GM19328 (cell line): ENCODE measurements at regions not wholly inside any gene's neighbourhood (a gene's known extent, or its start where the extent isn't known, plus 50 kb on each side); places are given as distances from the start of the nearest gene placed in this dataset.

Source experiments
- ATAC-seq: cut with Tn5 transposase; IDR thresholded peaks from one replicate; pipeline ENCODE4 v1.9.1; 2021; ENCODE audit warnings: mild to moderate bottlenecking, moderate library complexity; ENCODE audit not compliant: unreplicated experiment

DNA sequence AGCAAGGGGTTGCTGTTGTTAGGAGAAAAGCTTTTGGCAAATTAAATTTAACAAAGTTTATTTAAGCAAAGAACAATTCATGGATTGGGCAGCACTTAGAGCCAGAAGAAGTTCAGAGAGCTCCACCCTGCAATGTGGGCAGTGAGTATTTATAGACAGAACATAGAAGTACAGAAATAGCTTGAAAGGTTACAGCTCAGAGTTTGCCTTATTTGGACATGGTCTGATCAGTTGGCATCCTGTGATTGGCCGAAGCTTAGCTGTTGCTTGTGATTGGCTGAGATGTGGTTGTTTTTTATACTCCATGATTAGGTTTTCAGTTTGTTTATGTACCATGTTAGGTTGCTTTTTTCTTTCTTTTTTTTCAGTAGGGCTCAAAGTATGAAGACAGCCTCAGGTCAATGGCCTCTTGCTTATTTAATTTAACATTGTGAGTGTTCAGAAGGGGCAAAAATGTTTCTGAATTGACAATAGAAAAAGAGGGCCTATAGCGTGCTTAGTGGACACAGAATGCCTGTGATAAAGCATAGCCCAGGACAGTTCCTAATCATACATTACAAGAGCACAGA lies 293.8 kb downstream of the IGSF11 start:
- no peak for ATAC-seq

DNA sequence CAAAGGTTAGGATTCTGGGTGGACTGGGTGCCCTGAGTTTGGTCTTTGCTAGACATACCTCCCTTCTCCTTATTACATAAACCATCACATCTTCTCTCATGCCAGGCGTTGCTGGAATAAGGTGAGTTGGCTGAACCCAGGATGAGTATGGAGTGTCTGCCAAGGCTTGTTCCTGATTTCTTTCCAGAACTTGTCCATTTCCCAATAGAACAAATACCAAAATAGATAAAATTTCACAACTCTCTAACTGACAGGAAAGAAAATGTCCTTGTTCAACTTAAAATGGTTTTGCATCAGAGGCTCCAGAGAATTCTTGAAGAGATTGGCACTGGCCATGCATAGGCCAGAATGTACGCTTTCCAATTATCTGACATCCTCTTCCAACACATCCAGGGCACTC lies 291.9 kb downstream of the IGSF11 start:
- ATAC-seq: no peak

DNA sequence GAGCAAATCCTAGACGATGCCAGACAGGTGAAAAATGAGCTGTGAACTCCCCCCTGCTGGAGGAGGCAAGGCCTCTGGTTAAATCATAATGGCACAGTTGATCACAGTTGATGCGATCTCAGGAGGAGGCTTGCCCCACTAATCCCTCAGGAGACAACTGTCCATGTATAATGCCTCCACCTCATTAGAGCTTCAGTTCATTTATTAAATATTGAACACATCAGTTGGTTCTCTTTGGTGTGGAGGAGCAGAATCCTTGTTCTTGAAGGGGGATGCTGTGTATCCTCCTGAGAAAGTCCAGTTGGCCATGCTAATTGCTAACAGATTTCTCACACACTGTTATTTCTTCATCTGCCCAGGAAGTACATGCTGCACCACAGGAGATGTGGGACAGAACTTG lies 290.5 kb downstream of the IGSF11 start:
- ATAC-seq: no peak

DNA sequence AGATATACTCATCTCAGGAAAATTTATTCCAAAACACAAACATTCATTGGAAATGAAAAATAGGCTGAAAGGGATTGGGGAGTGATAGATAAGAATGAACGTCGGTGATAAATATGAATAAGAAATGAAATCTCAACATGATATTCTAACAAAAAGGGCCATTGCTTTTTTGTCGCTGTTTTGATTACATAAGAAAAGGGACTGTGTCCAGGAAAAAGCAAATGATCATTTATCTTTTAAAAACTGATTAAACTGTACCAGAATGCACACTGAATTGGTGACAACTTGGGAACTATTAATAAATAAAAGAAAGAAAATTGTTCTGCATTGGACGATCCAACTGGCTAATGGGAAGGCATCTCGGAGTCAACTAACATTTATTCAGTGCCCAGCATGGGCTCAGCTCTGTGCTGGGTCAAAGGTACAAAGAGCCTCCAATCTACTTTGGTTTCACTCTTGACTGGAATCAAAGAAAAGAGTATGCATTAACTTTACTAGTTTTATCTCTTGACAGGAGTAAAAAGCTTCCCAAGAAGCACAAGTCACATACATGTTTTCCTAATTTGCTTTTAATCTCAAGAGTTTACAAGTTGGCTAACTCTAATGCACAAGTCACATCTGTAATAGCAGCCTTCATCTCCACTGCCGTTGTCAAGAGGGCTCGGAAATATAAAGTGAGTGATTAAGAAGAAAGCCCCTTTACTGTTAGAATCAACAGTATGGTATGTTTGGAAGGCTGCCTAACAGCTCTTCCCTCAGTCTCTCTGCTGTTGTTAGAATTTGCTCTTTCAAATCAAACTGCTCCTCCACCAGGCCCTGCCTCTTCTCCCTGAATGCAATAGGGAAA lies 280.0 kb downstream of the IGSF11 start:
- ATAC-seq: no peak

DNA sequence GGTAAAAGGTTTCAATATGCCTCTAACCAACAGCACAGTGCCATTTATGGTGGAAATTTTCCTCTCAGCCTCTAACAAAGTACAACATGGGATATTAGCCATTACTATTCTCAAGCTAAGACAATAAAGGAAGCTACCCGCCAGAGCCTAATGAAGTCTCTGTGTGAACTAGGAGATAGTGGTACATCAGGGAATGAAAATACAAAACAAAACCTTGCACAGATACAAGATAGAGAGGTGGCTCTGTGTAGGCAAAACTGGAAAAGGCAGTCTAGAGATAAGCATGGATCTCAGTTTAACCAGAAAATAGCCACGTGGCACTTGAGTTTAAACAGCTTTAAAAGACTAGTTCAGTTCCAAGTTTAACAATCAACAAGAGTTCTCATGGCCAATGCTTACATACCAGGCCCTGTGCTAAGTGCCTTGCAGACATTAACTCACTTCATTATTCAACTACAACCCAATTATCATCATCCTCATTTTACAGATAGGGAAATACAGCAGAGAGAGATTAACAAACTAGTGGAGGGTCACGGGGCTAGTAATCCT lies 279.3 kb downstream of the IGSF11 start:
- ATAC-seq: no peak

DNA sequence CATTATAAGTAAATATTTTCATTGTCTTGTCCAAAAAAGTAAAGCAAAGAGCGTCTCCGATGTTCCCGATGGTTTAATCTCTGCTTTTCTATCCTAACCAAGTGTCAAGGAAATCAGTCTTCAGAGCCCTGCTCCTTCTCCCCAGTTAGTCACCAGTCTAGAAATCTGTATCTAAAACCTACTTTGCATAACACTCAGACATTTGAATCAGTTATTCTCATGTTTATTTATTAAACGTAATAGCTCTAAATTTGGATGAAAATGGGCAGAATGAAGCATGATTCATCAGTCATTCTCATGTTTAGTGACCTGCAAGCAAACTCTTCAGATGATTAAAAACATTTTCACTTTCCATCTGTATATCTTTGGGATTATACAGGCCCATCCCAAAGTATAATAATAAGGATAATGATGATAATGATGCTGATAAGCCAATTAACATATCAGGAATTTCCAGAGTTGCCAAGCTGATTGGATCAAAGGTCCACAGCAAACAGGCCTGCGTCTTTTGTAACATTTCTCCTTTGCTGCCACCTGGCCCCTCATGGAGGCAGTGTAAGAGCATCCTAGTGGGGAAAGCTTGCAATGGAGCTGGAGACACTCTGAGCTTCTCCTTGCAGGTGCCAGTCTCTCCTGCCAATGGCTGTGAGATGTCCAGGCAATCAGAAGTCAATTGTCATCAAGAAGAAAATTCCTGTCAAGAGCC lies 273.9 kb downstream of the IGSF11 start:
- ATAC-seq: no peak

DNA sequence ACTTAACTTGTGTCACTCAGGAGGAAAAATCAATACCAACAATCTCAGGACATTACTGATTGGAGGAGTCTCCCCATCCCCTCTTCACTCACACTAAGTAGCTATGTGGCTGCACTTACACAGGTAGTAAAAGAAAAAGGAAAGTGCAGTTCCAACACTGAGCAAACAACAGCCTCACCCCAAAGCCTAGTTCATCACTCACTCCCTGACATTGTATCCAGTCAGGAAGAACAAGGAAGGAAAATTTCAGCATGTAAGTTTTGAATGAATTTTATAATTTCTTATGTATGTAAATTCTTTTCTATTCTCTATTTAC lies 273.4 kb downstream of the IGSF11 start:
- ATAC-seq: no peak

DNA sequence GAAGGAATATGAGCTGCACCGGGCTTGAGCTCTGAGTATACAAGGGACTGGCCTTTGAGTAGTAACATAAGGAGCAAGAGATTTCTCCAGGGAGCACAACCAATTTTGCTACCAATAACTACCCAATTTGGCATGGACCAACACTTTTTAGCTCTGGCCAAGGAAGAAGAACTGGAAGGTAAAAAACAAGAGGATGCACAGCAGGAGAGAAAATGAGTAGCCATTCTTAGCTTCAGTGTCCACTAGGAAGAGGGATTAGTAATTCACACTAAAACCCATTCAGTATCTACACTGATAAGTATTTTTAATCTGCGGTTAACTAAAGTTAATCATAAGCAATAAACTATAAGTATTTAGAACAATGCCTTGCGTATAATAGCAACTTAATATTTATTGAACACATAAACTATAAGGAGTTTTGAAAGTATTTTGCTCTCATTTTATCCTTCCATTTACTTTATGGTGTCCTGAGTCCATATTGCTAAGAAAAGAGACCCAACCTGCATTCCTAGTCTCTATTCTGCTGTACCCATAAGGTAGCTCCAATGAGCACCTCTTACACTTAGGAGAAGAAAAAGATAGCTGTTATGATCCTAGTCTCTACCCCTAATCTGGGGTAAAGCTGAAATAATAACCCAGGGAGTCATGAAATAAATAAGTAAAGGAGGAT lies 268.9 kb downstream of the IGSF11 start:
- no peak for ATAC-seq

DNA sequence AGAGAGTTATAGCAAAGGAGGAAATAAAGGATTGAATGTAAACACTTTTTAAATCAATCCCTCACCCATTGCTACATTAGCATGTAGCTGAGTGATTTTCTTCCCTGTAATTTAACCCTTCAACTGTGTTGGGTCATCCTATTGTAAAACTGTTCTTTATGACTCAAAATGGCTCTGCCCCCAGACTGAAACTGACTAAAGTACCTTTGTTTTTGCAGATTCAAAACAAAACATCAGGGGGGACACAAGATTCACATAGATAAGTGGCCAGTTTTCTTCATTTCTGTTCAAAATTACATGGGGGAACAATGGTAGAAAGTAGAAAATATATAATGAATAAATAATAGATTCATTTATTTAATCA lies 268.4 kb downstream of the IGSF11 start:
- ATAC-seq: no peak

DNA sequence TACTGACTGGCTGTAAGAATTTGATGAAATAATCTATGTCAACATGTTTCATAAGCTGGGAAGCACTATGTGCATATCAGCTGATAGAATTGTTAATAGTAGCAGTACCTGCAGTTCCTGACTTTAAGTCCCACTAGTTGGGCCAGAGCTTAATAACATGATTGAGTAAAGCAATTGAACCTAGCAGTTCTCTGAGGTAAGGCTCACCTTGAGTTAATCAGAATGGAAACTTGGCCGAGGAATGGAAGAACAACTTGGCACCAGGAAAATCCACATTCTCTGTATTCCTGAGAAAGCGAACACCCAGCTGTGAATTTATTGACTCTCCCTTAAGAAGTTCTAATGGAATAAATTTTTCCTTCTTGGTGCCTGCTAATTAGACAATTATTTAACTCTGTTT lies 262.6 kb downstream of the IGSF11 start:
- no peak for ATAC-seq

DNA sequence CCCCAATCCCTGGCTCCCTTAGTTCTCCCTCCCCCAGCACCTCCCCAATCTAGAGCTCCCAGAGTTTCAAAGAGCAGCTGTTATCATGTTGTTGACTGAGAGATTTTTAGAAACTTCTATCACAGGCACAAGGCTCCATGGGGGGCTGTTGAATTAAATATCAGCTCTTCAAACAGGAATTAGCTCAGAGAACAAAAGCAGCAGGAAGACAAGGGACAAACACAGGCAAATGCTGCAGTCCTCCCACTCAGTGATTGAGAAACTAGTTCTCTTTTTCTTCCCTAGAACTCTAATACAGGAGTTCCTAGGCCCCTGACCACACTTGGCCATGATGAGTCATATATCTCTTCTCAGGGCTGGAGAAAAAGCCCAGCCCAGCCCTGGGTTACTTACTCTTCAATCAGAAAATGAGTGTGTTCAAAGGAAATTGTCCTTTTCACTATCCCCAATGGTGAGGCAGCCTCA lies 262.1 kb downstream of the IGSF11 start:
- peak; percentile 98 for ATAC-seq

DNA sequence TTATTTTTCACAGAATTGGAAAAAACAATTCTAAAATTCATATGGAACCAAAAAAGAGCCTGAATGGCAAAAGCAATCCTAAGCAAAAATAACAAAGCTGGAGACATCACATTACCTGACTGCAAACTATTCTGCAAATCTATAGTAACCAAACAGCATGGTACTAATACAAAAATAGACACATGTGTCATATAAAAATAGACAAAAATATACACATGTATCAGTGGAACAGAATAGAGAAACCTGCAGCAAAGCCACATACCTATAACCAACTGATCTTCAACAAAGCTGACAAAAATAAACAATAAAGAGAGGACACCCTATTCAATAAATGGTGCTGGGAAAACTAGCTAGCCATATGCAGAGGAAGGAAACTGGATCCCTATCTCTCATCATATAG lies 259.6 kb downstream of the IGSF11 start:
- ATAC-seq: no peak

DNA sequence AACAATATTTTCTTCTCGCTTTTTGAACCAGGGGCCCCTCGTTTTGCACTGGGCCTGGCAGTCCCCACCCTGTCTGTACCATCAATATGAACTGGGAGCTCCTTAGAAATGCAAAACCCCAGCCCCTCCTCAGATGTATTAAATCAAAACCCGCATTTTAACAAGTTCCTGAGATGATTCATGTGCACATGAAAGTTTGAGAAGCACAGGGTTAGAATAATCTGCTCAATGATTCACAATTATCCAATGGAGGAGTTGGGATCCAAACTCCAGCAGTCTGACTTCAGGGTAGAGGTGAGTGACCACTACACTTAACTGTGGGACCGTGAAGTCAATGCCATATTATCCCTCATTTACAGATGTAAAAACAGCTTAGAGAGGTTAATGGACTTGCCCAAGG lies 256.4 kb downstream of the IGSF11 start:
- ATAC-seq: no peak

DNA sequence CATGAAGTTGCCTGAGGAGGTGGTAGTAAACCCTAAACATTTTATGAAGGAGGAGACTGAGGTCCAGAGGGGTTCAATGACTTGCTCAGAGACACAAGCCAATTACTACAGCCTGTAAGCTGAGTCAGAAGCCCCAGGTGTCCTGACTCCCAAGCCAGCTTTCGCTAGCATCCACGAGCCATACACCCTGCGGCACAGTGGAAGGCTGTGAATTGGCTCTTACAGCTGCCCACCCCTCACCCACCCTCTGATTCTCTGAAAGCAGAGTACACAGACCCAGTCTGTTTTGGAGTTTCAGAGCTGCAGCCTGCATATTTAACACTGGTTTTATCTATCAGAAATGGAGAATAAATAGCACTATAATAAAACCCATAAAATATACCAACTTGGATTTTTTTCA lies 253.4 kb downstream of the IGSF11 start:
- no peak for ATAC-seq

DNA sequence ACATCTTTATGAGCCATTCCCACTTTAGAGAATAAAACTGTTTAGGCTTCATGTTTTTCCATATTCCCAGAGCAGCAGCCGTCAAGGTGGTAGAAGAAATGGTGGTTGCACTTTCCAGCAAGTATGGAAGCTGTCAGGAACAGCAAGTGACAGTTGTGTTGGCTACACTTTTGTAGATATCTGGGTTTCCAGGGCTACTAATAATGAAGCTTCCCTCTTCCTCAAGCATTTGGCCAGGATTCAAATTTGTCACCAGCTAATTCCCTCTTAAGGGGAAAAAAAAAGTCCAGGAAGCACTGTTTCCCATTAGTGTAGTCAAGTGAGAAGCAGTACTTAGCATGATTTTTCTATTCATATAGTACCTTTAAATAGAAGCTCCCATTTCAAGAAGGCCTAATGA lies 252.8 kb downstream of the IGSF11 start:
- no peak for ATAC-seq

DNA sequence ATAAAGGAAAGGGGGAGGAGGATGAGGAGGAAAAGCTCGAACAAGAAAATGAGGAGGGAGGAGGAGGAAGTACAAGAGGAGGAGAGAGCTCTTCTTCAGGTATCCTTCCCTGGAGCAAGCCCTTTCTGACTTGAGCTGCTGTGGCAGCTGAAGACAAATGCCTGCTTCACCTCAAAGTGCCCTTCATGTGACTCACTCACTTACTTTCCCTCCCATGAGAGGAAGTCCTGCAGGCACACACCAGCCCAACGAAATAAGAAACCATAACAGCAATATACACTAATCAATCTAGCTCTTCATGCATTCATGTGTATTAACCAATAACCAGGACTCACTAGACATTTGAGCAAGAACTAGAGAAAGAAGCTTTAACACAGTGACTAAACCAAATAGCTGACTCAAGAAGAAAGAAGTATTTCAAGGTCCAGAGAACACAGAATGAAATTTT lies 251.9 kb downstream of the IGSF11 start:
- peak; percentile 82 for ATAC-seq

DNA sequence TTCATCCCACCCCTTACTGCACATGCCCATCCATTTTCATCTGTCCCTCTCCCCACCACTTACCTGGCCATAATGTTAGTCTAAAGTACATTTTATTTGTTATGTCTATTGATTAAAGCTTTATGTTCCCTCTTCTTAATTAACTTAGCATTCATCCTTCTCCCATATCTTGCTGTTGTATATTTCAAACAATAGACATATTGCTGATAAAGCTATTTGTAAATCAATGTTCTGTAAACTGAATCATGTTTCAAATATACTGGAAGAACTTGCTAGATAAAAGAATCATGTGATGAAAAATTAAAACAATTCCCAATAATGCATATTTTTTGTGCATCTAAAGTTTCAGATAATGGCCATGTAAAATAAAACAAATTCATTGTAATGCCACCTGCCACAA lies 249.2 kb downstream of the IGSF11 start:
- no peak for ATAC-seq

DNA sequence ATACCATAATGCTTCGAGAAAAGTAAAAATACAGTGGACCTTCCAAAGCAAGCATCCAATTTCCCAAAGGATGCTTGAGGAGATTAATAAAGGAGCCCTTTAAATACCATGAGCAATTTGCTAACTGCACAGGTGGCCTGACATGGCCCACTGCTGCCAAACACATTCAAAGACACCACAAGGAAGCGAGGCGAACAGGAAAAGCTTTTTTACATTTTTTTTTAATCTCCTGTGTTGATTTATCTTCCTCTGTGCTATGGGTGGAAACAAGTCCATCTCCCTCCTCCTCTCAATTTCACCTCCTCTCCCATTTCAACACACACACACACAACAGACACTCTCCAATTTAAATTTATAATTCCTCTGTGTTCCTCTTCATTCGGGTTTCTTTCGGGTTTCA lies 243.4 kb downstream of the IGSF11 start:
- no peak for ATAC-seq

DNA sequence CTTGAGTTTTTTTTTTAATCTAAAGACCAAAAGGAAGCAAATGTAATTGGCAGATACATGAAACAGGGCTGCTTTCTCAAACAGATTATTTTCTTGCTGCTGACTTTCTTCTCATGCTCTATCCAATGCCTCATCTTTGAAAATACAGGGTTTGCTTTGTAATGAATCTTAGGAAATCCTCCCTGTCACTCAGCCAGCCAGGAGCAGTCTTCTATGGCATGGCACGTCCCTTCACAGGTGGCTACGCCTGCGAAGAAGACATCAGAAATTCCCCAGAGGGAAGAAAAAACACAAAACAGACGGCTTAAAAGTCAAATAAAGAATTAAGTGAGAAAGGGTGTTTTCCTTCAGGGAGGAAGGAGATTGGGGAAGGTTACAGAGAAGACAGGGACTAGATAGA lies 242.5 kb downstream of the IGSF11 start:
- ATAC-seq: no peak

DNA sequence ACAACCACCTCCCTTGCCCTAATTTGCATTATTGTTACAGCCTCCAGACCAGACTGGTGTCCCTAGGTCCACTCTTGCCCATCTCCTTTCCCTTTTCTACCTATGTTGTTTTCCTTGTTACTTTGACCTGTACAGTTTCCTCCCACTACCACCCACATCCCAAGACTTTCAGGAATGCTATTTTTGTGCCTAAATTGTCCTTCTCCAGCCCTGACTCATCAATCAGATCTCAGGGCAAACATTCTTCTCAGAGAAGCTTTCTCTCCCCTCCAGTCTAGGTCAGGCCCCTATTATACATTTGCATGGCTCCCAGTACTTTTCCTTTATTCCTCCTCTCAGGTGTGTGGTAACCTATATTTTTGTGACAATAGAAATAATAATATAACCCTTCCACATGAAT lies 241.5 kb downstream of the IGSF11 start:
- no peak for ATAC-seq

DNA sequence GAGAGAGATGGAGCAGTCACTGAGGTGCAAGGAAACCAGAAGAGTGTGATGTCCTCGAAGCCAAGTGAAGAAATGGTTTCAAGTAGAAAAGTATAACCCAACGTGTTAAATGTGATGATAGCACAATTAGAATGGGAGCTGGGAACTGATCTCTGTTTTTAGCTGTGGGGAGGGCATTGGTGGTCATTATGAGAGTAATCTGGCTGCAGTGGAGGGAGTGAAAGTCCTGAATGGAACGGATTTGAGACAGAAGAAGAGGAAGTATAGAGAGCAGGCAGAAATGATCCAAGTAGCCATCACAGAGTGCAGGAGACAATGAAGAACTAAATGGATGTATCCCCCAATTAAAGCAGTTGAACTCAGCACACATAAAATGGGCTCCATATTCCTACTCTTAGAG lies 235.3 kb downstream of the IGSF11 start:
- no peak for ATAC-seq
